SK-N-SH treated with all-trans-retinoic acid at 6 μM for 48 hours (cell line): ENCODE measurements at regions not wholly inside any gene's neighbourhood (a gene's known extent, or its start where the extent isn't known, plus 50 kb on each side); places are given as distances from the start of the nearest gene placed in this dataset.

ENCODE experiments used
- ATAC-seq: fragments of 200-7000 bp; cut with Tn5 transposase; 3 replicates; pipeline ENCODE4 v1.9.1; 2020; ENCODE audit warnings: mild to moderate bottlenecking, moderate library complexity
- ARNTL ChIP-seq: fragments of 450-650 bp; formaldehyde crosslinking; IDR thresholded peaks from 2 replicates; pipeline ENCODE4 v1.5.0; 2020; ENCODE audit warnings: low read depth, mild to moderate bottlenecking, moderate library complexity, borderline replicate concordance
- BACH2 ChIP-seq: fragments of 250-450 bp; sonication (Bioruptor Pico); IDR thresholded peaks from 2 replicates; pipeline ENCODE4 v1.9.0; 2021; ENCODE audit warnings: mild to moderate bottlenecking, borderline replicate concordance
- CSDC2 ChIP-seq: fragments of 250-450 bp; sonication (Bioruptor Pico); IDR thresholded peaks from 2 replicates; pipeline ENCODE4 v1.5.0; 2020; ENCODE audit warnings: mild to moderate bottlenecking, moderate library complexity
- ESRRG ChIP-seq: fragments of 250-450 bp; sonication (Bioruptor Pico); IDR thresholded peaks from 2 replicates; pipeline ENCODE4 v1.6.1; 2021; ENCODE audit warnings: mild to moderate bottlenecking
- GLIS3 ChIP-seq: fragments of 250-450 bp; sonication (Bioruptor Pico); IDR thresholded peaks from 2 replicates; pipeline ENCODE4 v1.5.0; 2020; ENCODE audit warnings: mild to moderate bottlenecking, moderate library complexity
- ISL1 ChIP-seq: fragments of 250-450 bp; sonication (Bioruptor Pico); IDR thresholded peaks from 2 replicates; pipeline ENCODE4 v2.1.2; 2022; ENCODE audit warnings: mild to moderate bottlenecking, moderate library complexity
- OSR1 ChIP-seq: fragments of 250-450 bp; sonication (Bioruptor Pico); IDR thresholded peaks from 2 replicates; pipeline ENCODE4 v1.8.0; 2022; ENCODE audit warnings: moderate library complexity, mild to moderate bottlenecking, inconsistent platforms
- PPARA ChIP-seq: fragments of 250-450 bp; sonication (Bioruptor Pico); IDR thresholded peaks from 2 replicates; pipeline ENCODE4 v1.5.0; 2020; ENCODE audit warnings: mild to moderate bottlenecking, borderline replicate concordance
- SNAI2 ChIP-seq: fragments of 250-450 bp; sonication (Bioruptor Pico); IDR thresholded peaks from 2 replicates; pipeline ENCODE4 v1.5.0; 2020; ENCODE audit warnings: mild to moderate bottlenecking, moderate library complexity
- TCF4 ChIP-seq: fragments of 250-450 bp; sonication (Bioruptor Pico); IDR thresholded peaks from 2 replicates; pipeline ENCODE4 v1.8.0; 2021; ENCODE audit warnings: mild to moderate bottlenecking, moderate library complexity, borderline replicate concordance
- TOX ChIP-seq: fragments of 250-450 bp; sonication (Bioruptor Pico); IDR thresholded peaks from 2 replicates; pipeline ENCODE4 v1.8.0; 2021; ENCODE audit warnings: mild to moderate bottlenecking, moderate library complexity, borderline replicate concordance
- ZFP3 ChIP-seq: fragments of 250-450 bp; sonication (Bioruptor Pico); IDR thresholded peaks from 2 replicates; pipeline ENCODE4 v1.5.0; 2020; ENCODE audit warnings: mild to moderate bottlenecking, moderate library complexity
- ZFP30 ChIP-seq: fragments of 450-650 bp; formaldehyde crosslinking; IDR thresholded peaks from 2 replicates; pipeline ENCODE4 v1.5.0; 2022; ENCODE audit warnings: mild to moderate bottlenecking, moderate library complexity
- ZNF565 ChIP-seq: fragments of 450-650 bp; formaldehyde crosslinking; conservative IDR thresholded peaks from 2 replicates; pipeline ENCODE4 v1.5.0; 2020; ENCODE audit warnings: low read depth, mild to moderate bottlenecking, moderate library complexity
- ZNF70 ChIP-seq: fragments of 450-650 bp; formaldehyde crosslinking; IDR thresholded peaks from 2 replicates; pipeline ENCODE4 v1.5.0; 2020; ENCODE audit warnings: mild to moderate bottlenecking, moderate library complexity
- ZNF8 ChIP-seq: fragments of 450-650 bp; formaldehyde crosslinking; IDR thresholded peaks from 2 replicates; pipeline ENCODE4 v1.5.0; 2020; ENCODE audit warnings: mild to moderate bottlenecking, moderate library complexity
- TF ChIP-seq, protein P1 (sequence below): fragments of 250-450 bp; sonication (Bioruptor Pico); IDR thresholded peaks from 2 replicates; pipeline ENCODE4 v1.5.1; 2020; ENCODE audit warnings: low read depth, mild to moderate bottlenecking, moderate library complexity
- TF ChIP-seq, protein P2 (sequence below): fragments of 250-450 bp; sonication (Bioruptor Pico); IDR thresholded peaks from 2 replicates; pipeline ENCODE4 v1.5.1; 2021; ENCODE audit warnings: mild to moderate bottlenecking, moderate library complexity
- TF ChIP-seq, protein P3 (sequence below): fragments of 250-450 bp; sonication (Bioruptor Pico); IDR thresholded peaks from 2 replicates; pipeline ENCODE4 v1.8.0; 2020; ENCODE audit warnings: mild to moderate bottlenecking, moderate library complexity, borderline replicate concordance
- TF ChIP-seq, protein P4 (sequence below): fragments of 250-450 bp; sonication (Bioruptor Pico); IDR thresholded peaks from 2 replicates; pipeline ENCODE4 v1.8.0; 2021; ENCODE audit warnings: low read depth, mild to moderate bottlenecking, moderate library complexity, borderline replicate concordance
- TF ChIP-seq, protein P5 (sequence below): fragments of 250-450 bp; sonication (Bioruptor Pico); IDR thresholded peaks from 2 replicates; pipeline ENCODE4 v1.5.0; 2020; ENCODE audit warnings: mild to moderate bottlenecking, moderate library complexity

DNA sequence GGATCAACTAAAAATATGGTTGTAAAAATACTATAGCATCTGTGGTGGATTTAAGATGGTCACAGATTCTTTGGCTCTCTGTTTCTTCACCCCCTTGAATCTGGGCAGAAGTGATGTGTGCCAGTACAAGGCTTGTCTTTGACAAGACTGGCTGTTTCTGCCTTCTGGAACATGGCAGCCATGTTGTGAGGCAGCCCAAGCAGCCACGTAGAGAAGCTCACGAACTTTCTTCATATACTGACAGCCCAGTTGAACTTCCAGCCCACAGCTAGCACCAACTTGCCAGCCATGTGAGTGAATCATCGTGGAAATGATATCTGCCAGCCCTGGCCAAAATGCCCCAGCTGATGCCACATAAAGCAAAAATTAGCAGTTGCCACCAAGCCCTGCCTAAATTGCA lies 110.8 kb downstream of the BOD1 start:
- ATAC-seq = no peak
- TF ChIP-seq ZNF565 (peak; percentile 91; the same call in 1 of the 2 replicates), TCF4 (CRISPR knock-in tag) (no peak)
- TF ChIP-seq, all 23 proteins: peak for 1

DNA sequence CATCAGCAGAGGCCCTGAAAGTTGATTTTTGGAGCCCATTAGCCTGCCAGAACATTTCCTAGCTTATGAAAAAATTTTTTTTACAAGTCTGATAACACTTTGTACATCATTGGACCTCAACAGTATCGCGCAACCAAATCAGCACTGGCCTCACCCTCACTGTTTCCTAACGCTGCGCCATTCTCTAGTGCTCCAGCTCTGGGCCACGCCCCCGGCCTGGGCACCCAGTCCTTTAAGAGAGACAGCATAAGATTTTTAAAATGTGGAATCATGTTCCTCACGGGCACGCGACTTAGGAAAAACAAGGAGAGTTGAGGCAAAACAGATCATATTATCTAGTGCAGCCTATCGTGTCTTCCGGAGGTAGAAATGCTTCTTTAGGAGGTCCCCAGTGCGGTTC lies 114.5 kb downstream of the BOD1 start:
- TF ChIP-seq, protein P1, sequence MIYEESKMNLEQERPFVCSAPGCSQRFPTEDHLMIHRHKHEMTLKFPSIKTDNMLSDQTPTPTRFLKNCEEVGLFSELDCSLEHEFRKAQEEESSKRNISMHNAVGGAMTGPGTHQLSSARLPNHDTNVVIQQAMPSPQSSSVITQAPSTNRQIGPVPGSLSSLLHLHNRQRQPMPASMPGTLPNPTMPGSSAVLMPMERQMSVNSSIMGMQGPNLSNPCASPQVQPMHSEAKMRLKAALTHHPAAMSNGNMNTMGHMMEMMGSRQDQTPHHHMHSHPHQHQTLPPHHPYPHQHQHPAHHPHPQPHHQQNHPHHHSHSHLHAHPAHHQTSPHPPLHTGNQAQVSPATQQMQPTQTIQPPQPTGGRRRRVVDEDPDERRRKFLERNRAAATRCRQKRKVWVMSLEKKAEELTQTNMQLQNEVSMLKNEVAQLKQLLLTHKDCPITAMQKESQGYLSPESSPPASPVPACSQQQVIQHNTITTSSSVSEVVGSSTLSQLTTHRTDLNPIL (CRISPR knock-in tag) = no peak
- TF ChIP-seq, protein P2, sequence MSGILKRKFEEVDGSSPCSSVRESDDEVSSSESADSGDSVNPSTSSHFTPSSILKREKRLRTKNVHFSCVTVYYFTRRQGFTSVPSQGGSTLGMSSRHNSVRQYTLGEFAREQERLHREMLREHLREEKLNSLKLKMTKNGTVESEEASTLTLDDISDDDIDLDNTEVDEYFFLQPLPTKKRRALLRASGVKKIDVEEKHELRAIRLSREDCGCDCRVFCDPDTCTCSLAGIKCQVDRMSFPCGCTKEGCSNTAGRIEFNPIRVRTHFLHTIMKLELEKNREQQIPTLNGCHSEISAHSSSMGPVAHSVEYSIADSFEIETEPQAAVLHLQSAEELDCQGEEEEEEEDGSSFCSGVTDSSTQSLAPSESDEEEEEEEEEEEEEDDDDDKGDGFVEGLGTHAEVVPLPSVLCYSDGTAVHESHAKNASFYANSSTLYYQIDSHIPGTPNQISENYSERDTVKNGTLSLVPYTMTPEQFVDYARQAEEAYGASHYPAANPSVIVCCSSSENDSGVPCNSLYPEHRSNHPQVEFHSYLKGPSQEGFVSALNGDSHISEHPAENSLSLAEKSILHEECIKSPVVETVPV (CRISPR knock-in tag) = no peak
- no peak for ATAC-seq

DNA sequence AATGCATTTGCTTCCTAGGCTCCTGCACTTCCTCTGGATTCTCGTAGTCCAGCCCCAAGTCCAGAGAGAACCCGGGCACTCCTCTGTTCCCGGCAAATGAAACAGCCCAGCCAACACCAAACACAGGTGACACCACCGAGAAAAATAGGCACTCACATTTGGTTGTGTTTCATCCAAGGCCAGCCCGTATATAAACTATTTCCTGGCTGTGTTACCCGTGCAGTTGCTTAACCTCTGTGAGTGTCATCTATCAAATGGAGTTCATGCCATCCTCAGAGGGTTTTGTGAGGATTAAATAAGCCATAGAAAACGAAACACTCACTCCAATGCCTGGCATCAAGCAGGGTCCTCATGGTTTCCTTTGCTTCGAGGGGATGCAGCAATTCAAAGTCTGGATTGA lies 115.2 kb downstream of the BOD1 start:
- ATAC-seq = no peak

DNA sequence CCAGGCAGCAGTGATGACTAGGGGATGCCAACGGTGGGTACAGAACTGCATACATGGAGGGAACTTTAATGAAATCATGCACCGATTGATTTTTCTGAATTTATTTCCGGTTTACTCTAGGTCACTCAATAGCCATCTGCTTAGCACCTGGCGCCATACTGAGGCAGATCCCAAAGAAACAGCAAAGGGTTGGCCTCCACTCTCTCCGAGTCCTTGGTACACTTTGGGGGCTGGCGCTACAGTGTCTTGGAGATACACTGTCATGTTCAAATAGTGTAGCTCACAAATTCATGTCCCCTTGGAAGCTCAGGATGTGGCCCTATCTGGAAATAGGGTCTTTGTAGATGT lies 116.3 kb downstream of the BOD1 start:
- no peak for TF ChIP-seq ZFP3 (CRISPR knock-in tag)
- TF ChIP-seq ZNF8 (CRISPR knock-in tag) = no peak
- TF ChIP-seq, protein P3, sequence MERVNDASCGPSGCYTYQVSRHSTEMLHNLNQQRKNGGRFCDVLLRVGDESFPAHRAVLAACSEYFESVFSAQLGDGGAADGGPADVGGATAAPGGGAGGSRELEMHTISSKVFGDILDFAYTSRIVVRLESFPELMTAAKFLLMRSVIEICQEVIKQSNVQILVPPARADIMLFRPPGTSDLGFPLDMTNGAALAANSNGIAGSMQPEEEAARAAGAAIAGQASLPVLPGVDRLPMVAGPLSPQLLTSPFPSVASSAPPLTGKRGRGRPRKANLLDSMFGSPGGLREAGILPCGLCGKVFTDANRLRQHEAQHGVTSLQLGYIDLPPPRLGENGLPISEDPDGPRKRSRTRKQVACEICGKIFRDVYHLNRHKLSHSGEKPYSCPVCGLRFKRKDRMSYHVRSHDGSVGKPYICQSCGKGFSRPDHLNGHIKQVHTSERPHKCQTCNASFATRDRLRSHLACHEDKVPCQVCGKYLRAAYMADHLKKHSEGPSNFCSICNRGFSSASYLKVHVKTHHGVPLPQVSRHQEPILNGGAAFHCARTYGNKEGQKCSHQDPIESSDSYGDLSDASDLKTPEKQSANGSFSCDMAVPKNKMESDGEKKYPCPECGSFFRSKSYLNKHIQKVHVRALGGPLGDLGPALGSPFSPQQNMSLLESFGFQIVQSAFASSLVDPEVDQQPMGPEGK (CRISPR knock-in tag) = no peak
- no peak for TF ChIP-seq ZNF565
- TF ChIP-seq PPARA (CRISPR knock-in tag) = no peak
- TF ChIP-seq CSDC2 = no peak
- no peak for TF ChIP-seq ISL1 (CRISPR knock-in tag)
- no peak for ATAC-seq

More for the DNA sequence above, 115.2 kb downstream of the BOD1 start:
- TF ChIP-seq OSR1 (no peak), ZNF565 (no peak), TCF4 (CRISPR knock-in tag) (no peak)

DNA sequence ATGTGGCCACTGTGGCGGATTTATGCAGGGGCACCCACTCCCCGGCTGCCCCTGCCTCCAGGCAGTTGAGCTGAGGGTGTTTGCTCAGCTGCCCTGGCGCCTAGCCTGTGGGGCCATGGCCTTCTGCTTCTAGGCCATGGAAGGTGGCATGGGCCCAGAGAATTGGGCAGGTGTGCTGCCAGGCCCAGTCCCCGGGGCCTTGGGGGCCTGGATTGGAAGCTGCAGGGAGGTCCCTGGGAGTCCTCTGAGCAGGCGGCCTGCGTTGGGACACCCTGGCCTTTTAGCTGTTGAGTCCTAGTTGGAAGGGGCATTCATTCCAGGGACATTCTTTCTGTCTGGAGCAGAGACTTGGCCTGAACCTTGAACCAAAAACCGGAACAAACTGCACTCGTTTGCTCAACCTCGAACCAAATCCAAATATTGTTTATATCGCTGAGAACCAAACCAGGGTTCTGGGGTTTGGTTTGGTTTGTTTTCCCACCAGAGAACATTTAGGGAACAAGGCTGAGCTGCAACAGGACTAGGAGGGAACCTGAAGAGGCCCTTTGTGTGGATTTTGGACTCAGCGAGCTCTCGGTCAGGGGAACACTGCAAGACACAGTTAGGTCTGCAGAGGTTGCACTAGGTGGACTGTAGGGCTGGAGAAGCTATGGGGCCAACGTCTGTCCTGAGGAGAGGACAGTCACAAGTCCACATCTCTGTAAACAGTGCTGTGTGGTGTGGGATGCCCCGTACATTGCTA lies 116.8 kb downstream of the BOD1 start:
- ATAC-seq = no peak
- TF ChIP-seq ISL1 (CRISPR knock-in tag) (no peak), ZFP30 (CRISPR knock-in tag) (no peak), PPARA (CRISPR knock-in tag) (no peak), ESRRG (CRISPR knock-in tag) (no peak), TCF4 (CRISPR knock-in tag) (no peak), ZNF565 (no peak), ZNF70 (CRISPR knock-in tag) (no peak), BACH2 (CRISPR knock-in tag) (no peak), GLIS3 (CRISPR knock-in tag) (no peak), OSR1 (no peak), ZNF8 (CRISPR knock-in tag) (no peak), ARNTL (CRISPR knock-in tag) (no peak), ZFP3 (CRISPR knock-in tag) (no peak), SNAI2 (CRISPR knock-in tag) (no peak), TOX (CRISPR knock-in tag) (no peak)
- TF ChIP-seq, protein P3 (CRISPR knock-in tag) = no peak
- TF ChIP-seq, protein P4, sequence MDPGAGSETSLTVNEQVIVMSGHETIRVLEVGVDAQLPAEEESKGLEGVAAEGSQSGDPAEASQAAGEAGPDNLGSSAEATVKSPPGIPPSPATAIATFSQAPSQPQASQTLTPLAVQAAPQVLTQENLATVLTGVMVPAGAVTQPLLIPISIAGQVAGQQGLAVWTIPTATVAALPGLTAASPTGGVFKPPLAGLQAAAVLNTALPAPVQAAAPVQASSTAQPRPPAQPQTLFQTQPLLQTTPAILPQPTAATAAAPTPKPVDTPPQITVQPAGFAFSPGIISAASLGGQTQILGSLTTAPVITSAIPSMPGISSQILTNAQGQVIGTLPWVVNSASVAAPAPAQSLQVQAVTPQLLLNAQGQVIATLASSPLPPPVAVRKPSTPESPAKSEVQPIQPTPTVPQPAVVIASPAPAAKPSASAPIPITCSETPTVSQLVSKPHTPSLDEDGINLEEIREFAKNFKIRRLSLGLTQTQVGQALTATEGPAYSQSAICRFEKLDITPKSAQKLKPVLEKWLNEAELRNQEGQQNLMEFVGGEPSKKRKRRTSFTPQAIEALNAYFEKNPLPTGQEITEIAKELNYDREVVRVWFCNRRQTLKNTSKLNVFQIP (CRISPR knock-in tag) = no peak
- TF ChIP-seq, protein P1 (CRISPR knock-in tag) = no peak
- TF ChIP-seq, protein P5, sequence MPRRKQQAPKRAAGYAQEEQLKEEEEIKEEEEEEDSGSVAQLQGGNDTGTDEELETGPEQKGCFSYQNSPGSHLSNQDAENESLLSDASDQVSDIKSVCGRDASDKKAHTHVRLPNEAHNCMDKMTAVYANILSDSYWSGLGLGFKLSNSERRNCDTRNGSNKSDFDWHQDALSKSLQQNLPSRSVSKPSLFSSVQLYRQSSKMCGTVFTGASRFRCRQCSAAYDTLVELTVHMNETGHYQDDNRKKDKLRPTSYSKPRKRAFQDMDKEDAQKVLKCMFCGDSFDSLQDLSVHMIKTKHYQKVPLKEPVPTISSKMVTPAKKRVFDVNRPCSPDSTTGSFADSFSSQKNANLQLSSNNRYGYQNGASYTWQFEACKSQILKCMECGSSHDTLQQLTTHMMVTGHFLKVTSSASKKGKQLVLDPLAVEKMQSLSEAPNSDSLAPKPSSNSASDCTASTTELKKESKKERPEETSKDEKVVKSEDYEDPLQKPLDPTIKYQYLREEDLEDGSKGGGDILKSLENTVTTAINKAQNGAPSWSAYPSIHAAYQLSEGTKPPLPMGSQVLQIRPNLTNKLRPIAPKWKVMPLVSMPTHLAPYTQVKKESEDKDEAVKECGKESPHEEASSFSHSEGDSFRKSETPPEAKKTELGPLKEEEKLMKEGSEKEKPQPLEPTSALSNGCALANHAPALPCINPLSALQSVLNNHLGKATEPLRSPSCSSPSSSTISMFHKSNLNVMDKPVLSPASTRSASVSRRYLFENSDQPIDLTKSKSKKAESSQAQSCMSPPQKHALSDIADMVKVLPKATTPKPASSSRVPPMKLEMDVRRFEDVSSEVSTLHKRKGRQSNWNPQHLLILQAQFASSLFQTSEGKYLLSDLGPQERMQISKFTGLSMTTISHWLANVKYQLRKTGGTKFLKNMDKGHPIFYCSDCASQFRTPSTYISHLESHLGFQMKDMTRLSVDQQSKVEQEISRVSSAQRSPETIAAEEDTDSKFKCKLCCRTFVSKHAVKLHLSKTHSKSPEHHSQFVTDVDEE (CRISPR knock-in tag) = no peak
